ENCODE measurements at regions not wholly inside any gene's neighbourhood (a gene's known extent, or its start where the extent isn't known, plus 50 kb on each side); places are given as distances from the start of the nearest gene placed in this dataset.

- H3K4me3 ChIP-seq = no peak overlapping the region
- no peaks in the 10 kb centered on the region for H3K36me3 ChIP-seq (replicated peaks in 1 of 2; ENCODE audit: insufficient read depth in 1 of 2, low read depth in 2 of 2)
- no peak overlapping the region for H3K27ac ChIP-seq
- H3K9me3 ChIP-seq = no peaks in the 10 kb centered on the region
- ATAC-seq (no peak), DNase-seq (no peak)
- TF ChIP-seq POLR2A (IDR thresholded peaks at IDR 0.05) (no peak), CTCF (IDR thresholded peaks at IDR 0.05) (no peak)
- H3K27me3 ChIP-seq = no peaks in the 10 kb centered on the region
- intact Hi-C loops (cut with DNase I) = no loop called here
- 46 to 47% methylated on average over 2 of the region's 2 CpGs for WGBS, 2 donors
- H3K4me1 ChIP-seq = no peaks in the 10 kb centered on the region
Measured at GRCh38 chr5:51652980-51653379, 269.7 kb downstream of the ISL1 start.

GRCh38 chr5:51657340-51658240, 274.3 kb downstream of the ISL1 start:
- no peak for ATAC-seq
- Histone ChIP-seq H3K36me3 (replicated peaks in 1 of 2; ENCODE audit: insufficient read depth in 1 of 2, low read depth in 2 of 2) (no peaks in the 10 kb centered on the region), H3K27me3 (no peaks in the 10 kb centered on the region), H3K9me3 (no peaks in the 10 kb centered on the region), H3K27ac (no peak overlapping the region), H3K4me3 (no peak overlapping the region), H3K4me1 (no peaks in the 10 kb centered on the region)
- 42 to 50% methylated on average over 7 of the region's 7 CpGs for WGBS, 2 donors
- TF ChIP-seq CTCF (IDR thresholded peaks at IDR 0.05) = no peak
- no peak for TF ChIP-seq POLR2A (IDR thresholded peaks at IDR 0.05)
- intact Hi-C loops (cut with DNase I) = no loop called here
- no peak for DNase-seq

- Histone ChIP-seq H3K4me1 (no peaks in the 10 kb centered on the region), H3K36me3 (replicated peaks in 1 of 2; ENCODE audit: insufficient read depth in 1 of 2, low read depth in 2 of 2) (no peaks in the 10 kb centered on the region), H3K27ac (no peak overlapping the region), H3K27me3 (no peaks in the 10 kb centered on the region), H3K9me3 (no peaks in the 10 kb centered on the region), H3K4me3 (no peak overlapping the region)
- intact Hi-C loops (cut with DNase I) = no loop called here
- DNase-seq = no peak
- TF ChIP-seq POLR2A (IDR thresholded peaks at IDR 0.05) (no peak), CTCF (IDR thresholded peaks at IDR 0.05) (no peak)
- 17 to 21% methylated on average over 2 of the region's 2 CpGs for WGBS, 2 donors
- no peak for ATAC-seq
Measured at GRCh38 chr5:51661646-51662265, 278.5 kb downstream of the ISL1 start.

GRCh38 chr5:51664491-51665250, 281.4 kb downstream of the ISL1 start:
- no peak for ATAC-seq
- TF ChIP-seq CTCF (IDR thresholded peaks at IDR 0.05) = no peak
- no peak for TF ChIP-seq POLR2A (IDR thresholded peaks at IDR 0.05)
- H3K4me3 ChIP-seq = no peak overlapping the region
- H3K4me1 ChIP-seq = no peaks in the 10 kb centered on the region
- no peaks in the 10 kb centered on the region for H3K27me3 ChIP-seq
- intact Hi-C loops (cut with DNase I) = no loop called here
- DNase-seq = no peak
- 34 to 42% methylated on average over 4 of the region's 4 CpGs for WGBS, 2 donors
- H3K36me3 ChIP-seq (replicated peaks in 1 of 2; ENCODE audit: insufficient read depth in 1 of 2, low read depth in 2 of 2) = no peaks in the 10 kb centered on the region
- H3K9me3 ChIP-seq = no peaks in the 10 kb centered on the region
- H3K27ac ChIP-seq = no peak overlapping the region

All from body of pancreas (tissue), 4 donors.